ENCODE measurements at regions not wholly inside any gene's neighbourhood (a gene's known extent, or its start where the extent isn't known, plus 50 kb on each side); places are given as distances from the start of the nearest gene placed in this dataset.

- Histone ChIP-seq H3K9ac (ENCODE audit: low read length) (no peak overlapping the region), H3K27ac (ENCODE audit: low read length in 2 of 2) (no peak overlapping the region), H3K36me3 (replicated peaks in 1 of 2; ENCODE audit: control extremely low read depth in 1 of 2, control insufficient read depth in 1 of 2, extremely low read depth in 1 of 2, insufficient read depth in 2 of 2, low read length in 1 of 2) (no peaks in the 10 kb centered on the region), H3K27me3 (replicated peaks in 1 of 4; ENCODE audit: control extremely low read depth in 1 of 4, control insufficient read depth in 3 of 4, insufficient read depth in 4 of 4, low read length in 3 of 4) (peaks cover 0 to 9% (median 3%) of the 10 kb centered on the region in 4 experiments), H3K79me2 (ENCODE audit: control insufficient read depth, insufficient read depth, low read length) (no peaks in the 10 kb centered on the region), H3K4me1 (ENCODE audit: control insufficient read depth in 2 of 2, insufficient read depth in 2 of 2, low read length in 2 of 2) (no peaks in the 10 kb centered on the region), H3K4me2 (replicated peaks; ENCODE audit: low read depth, low read length, poor library complexity, severe bottlenecking) (no peak overlapping the region), H3K4me3 (ENCODE audit: control extremely low read depth in 1 of 5, extremely low read depth in 1 of 5, insufficient read depth in 1 of 5, low read depth in 2 of 5, low read length in 4 of 5) (no peak overlapping the region), H2AFZ (ENCODE audit: insufficient read depth, low read depth, low read length, poor library complexity, severe bottlenecking) (no peak overlapping the region), H3K9me3 (ENCODE audit: control extremely low read depth in 1 of 3, control insufficient read depth in 2 of 3, insufficient read depth in 1 of 3, low read length in 2 of 3) (no peaks in the 10 kb centered on the region), H4K20me1 (ENCODE audit: control insufficient read depth, insufficient read depth, low read length, poor library complexity, severe bottlenecking) (no peaks in the 10 kb centered on the region)
- Mint-ChIP-seq H3K9me3 (ENCODE audit: insufficient read depth) (no peaks in the 10 kb centered on the region), H3K4me1 (no peaks in the 10 kb centered on the region), H3K27ac (no peak overlapping the region), H3K4me3 (no peak overlapping the region), H3K27me3 (peaks cover 13% of the 10 kb centered on the region)
- POLR2A ChIA-PET: no interaction called here
- no peak for DNase-seq
- intact Hi-C loops (cut with micrococcal nuclease): no loop called here
- CTCF ChIA-PET: no interaction called here
- TF ChIP-seq EZH2 (IDR thresholded peaks at IDR 0.05; ENCODE audit: borderline replicate concordance, insufficient read depth, low read depth, low read length, poor library complexity, severe bottlenecking) (no peak), CTCF (IDR thresholded peaks at IDR 0.05) (no peak)
- ATAC-seq (ENCODE audit: low read depth): no peak
- WGBS (ENCODE audit: insufficient coverage): no CpG with 5 or more reads among the region's 1 CpG
These were observed 70.9 kb upstream of the NBPF4 start for GRCh38 chr1:108314815-108315214.

GRCh38 chr1:108316545-108316944, 72.7 kb upstream of the NBPF4 start:
- POLR2A ChIA-PET: no interaction called here
- no peak overlapping the region for H3K27ac ChIP-seq (ENCODE audit: low read length in 2 of 2)
- H2AFZ ChIP-seq (ENCODE audit: insufficient read depth, low read depth, low read length, poor library complexity, severe bottlenecking): no peak overlapping the region

More at GRCh38 chr1:108316545-108316944, 72.7 kb upstream of the NBPF4 start:
- Histone ChIP-seq H3K9ac (ENCODE audit: low read length) (no peak overlapping the region), H3K4me1 (ENCODE audit: control insufficient read depth in 2 of 2, insufficient read depth in 2 of 2, low read length in 2 of 2) (no peaks in the 10 kb centered on the region), H3K79me2 (ENCODE audit: control insufficient read depth, insufficient read depth, low read length) (no peaks in the 10 kb centered on the region), H3K4me3 (ENCODE audit: control extremely low read depth in 1 of 5, extremely low read depth in 1 of 5, insufficient read depth in 1 of 5, low read depth in 2 of 5, low read length in 4 of 5) (no peak overlapping the region), H4K20me1 (ENCODE audit: control insufficient read depth, insufficient read depth, low read length, poor library complexity, severe bottlenecking) (no peaks in the 10 kb centered on the region), H3K9me3 (ENCODE audit: control extremely low read depth in 1 of 3, control insufficient read depth in 2 of 3, insufficient read depth in 1 of 3, low read length in 2 of 3) (no peaks in the 10 kb centered on the region), H3K36me3 (replicated peaks in 1 of 2; ENCODE audit: control extremely low read depth in 1 of 2, control insufficient read depth in 1 of 2, extremely low read depth in 1 of 2, insufficient read depth in 2 of 2, low read length in 1 of 2) (no peaks in the 10 kb centered on the region), H3K27me3 (replicated peaks in 1 of 4; ENCODE audit: control extremely low read depth in 1 of 4, control insufficient read depth in 3 of 4, insufficient read depth in 4 of 4, low read length in 3 of 4) (peaks cover 0 to 9% (median 3%) of the 10 kb centered on the region in 4 experiments), H3K4me2 (replicated peaks; ENCODE audit: low read depth, low read length, poor library complexity, severe bottlenecking) (no peak overlapping the region)
- intact Hi-C loops (cut with micrococcal nuclease): no loop called here
- ATAC-seq (ENCODE audit: low read depth): no peak
- TF ChIP-seq CTCF (IDR thresholded peaks at IDR 0.05) (no peak), EZH2 (IDR thresholded peaks at IDR 0.05; ENCODE audit: borderline replicate concordance, insufficient read depth, low read depth, low read length, poor library complexity, severe bottlenecking) (no peak)
- no peaks in the 10 kb centered on the region for H3K4me1 Mint-ChIP-seq
- H3K4me3 Mint-ChIP-seq: no peak overlapping the region
- H3K27me3 Mint-ChIP-seq: peaks cover 15% of the 10 kb centered on the region
- H3K9me3 Mint-ChIP-seq (ENCODE audit: insufficient read depth): no peaks in the 10 kb centered on the region
- H3K27ac Mint-ChIP-seq: no peak overlapping the region
- no CpG with 5 or more reads among the region's 1 CpG for WGBS (ENCODE audit: insufficient coverage)
- no peak for DNase-seq
- CTCF ChIA-PET: no interaction called here
